ENCODE measurements at regions not wholly inside any gene's neighbourhood (a gene's known extent, or its start where the extent isn't known, plus 50 kb on each side); places are given as distances from the start of the nearest gene placed in this dataset.

DNA sequence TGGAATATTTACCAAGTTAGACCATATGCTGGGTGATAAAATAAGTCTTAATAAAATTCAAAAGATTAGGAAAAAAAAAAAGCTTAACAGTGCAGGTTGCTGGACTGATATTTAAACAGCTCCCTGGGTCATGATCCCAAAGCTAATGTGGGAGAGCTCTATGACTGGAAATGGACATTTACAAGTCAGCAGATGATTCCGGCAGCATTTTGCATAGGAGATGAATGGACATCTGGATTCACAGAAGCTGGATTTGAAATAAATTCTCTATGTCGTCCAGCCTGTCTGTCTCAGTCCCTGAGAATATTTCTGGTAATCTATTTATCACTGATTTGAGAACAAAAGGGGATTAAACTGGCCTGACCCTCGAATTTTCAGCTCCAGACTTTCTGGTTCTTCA is 52.3 kb upstream of the KLHL25 start:
- H3K27me3 ChIP-seq, result no peaks in the 10 kb centered on the region
- H3K4me3 ChIP-seq, result no peak overlapping the region
- no peaks in the 10 kb centered on the region for H3K4me1 ChIP-seq
- no peak overlapping the region for H3K27ac ChIP-seq
- TF ChIP-seq Cebpa-rat (IDR thresholded peaks at IDR 0.05), result no peak
- H3K9ac ChIP-seq, result no peak overlapping the region
- H3K4me2 ChIP-seq, result no peak overlapping the region
- no peaks in the 10 kb centered on the region for H4K20me1 ChIP-seq
- no peaks in the 10 kb centered on the region for H3K36me3 ChIP-seq
- H3K9me3 ChIP-seq, result no peaks in the 10 kb centered on the region

GRCh38 chr15:85849946-85850345 is 55.2 kb upstream of the KLHL25 start:
- Histone ChIP-seq H3K27me3 (no peaks in the 10 kb centered on the region), H4K20me1 (no peaks in the 10 kb centered on the region), H3K4me1 (no peaks in the 10 kb centered on the region), H3K36me3 (no peaks in the 10 kb centered on the region), H3K4me3 (no peak overlapping the region), H3K9ac (no peak overlapping the region), H3K9me3 (no peaks in the 10 kb centered on the region), H3K27ac (no peak overlapping the region), H3K4me2 (no peak overlapping the region)
- no peak for TF ChIP-seq Cebpa-rat (IDR thresholded peaks at IDR 0.05)

- no peak overlapping the region for H3K27ac ChIP-seq
- H3K4me1 ChIP-seq, result no peaks in the 10 kb centered on the region
- no peak overlapping the region for H3K4me3 ChIP-seq
- H3K9ac ChIP-seq, result no peak overlapping the region
- H3K4me2 ChIP-seq, result no peak overlapping the region
- no peaks in the 10 kb centered on the region for H3K36me3 ChIP-seq
- H3K9me3 ChIP-seq, result no peaks in the 10 kb centered on the region
- no peaks in the 10 kb centered on the region for H3K27me3 ChIP-seq
- TF ChIP-seq Cebpa-rat (IDR thresholded peaks at IDR 0.05), result no peak
- no peaks in the 10 kb centered on the region for H4K20me1 ChIP-seq
These were observed 58.2 kb upstream of the KLHL25 start for GRCh38 chr15:85852969-85853368.

DNA sequence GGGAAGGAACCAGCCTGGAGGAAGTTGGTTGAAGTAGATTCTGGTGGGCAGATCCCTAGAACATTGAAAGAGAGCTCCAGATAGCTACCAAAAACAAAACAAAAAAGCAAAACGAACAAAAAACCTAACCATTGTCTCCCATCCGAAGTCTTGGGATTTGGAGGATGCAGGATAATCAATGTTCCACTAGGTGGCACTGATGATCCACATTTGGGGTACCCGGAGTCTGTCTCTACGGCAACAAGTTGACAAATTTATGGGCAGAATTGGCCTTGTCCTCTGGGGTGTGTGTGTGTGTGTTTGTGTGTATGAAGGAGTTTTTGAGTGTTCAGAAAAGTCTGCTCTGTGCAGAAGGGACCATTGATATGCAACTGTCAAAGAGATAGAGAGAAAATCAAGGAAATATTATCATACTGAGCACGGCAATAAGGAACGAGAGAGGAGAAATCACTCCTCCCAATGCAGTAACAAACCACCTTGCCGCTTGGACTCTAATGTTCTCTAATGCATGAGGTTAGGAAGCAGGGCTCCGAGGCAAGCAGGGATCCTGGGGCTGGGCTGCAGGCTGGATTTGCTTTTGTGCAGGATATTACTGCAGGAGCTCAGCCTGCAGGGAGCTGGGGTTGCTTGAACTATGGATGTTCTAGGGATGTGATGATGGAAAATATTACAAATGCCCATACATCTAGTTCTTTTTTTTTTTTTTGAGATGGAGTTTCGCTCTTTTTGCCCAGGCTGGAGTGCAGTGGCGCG is 59.8 kb upstream of the KLHL25 start:
- Histone ChIP-seq H3K4me3 (no peak overlapping the region), H4K20me1 (no peaks in the 10 kb centered on the region), H3K27me3 (no peaks in the 10 kb centered on the region), H3K4me2 (peak overlapping the region; percentile 39), H3K36me3 (no peaks in the 10 kb centered on the region), H3K27ac (no peak overlapping the region), H3K9ac (no peak overlapping the region), H3K9me3 (no peaks in the 10 kb centered on the region), H3K4me1 (peaks cover 4% of the 10 kb centered on the region; the same call in 1 of the 2 replicates)
- no peak for TF ChIP-seq Cebpa-rat (IDR thresholded peaks at IDR 0.05)

DNA sequence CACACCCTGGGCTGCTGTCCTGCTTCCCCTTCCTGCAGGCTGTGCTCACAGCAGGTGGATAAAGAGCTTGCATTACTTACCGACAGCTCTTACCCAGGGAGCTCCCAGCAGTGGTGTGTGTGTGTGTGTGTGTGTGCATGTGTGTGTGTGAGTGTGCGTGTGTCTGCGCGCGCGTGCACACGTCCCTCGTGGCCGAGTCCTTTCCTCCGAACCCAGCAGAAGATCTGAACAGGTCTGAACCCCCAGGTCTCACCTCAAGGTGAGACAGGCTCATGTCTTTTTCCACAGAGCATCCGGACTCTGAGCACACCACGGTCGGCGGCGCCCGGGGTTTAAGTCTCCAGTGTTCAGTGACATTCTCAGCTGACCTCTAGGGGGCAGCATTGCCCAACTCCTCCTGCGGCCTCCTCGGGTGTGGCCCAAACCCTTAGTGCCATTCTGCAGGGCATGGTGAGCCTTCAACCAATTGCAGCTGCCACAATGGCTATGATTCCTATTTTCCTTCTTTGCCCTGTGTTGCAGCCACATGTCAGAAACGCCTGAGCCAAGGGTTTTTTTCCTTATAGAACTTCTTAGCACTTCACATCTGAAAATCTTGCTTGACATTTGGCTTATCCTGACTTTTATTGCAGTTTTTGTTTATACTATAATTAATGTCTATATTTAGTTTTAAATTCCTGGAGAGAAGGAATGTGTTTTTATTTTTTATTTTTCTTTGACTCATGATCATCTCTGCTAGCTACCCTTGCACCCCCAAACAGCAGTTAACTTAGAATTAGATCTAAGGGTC is 64.1 kb upstream of the KLHL25 start:
- Histone ChIP-seq H3K36me3 (no peaks in the 10 kb centered on the region), H3K4me3 (no peak overlapping the region), H3K27me3 (no peaks in the 10 kb centered on the region), H3K9me3 (no peaks in the 10 kb centered on the region), H4K20me1 (no peaks in the 10 kb centered on the region), H3K4me1 (peaks cover 7% of the 10 kb centered on the region; the same call in 1 of the 2 replicates), H3K9ac (no peak overlapping the region), H3K4me2 (peak overlapping the region; percentile 39; the same call in 1 of the 2 replicates), H3K27ac (no peak overlapping the region)
- TF ChIP-seq Cebpa-rat (IDR thresholded peaks at IDR 0.05), result no peak

- Histone ChIP-seq H3K27ac (no peak overlapping the region), H3K27me3 (no peaks in the 10 kb centered on the region), H3K4me1 (peaks cover 7% of the 10 kb centered on the region; the same call in 1 of the 2 replicates), H3K4me3 (no peak overlapping the region), H3K9ac (no peak overlapping the region), H3K4me2 (no peak overlapping the region), H3K9me3 (no peaks in the 10 kb centered on the region), H4K20me1 (no peaks in the 10 kb centered on the region), H3K36me3 (no peaks in the 10 kb centered on the region)
- TF ChIP-seq Cebpa-rat (IDR thresholded peaks at IDR 0.05), result no peak
These were observed 64.9 kb upstream of the KLHL25 start for GRCh38 chr15:85859671-85860070.

DNA sequence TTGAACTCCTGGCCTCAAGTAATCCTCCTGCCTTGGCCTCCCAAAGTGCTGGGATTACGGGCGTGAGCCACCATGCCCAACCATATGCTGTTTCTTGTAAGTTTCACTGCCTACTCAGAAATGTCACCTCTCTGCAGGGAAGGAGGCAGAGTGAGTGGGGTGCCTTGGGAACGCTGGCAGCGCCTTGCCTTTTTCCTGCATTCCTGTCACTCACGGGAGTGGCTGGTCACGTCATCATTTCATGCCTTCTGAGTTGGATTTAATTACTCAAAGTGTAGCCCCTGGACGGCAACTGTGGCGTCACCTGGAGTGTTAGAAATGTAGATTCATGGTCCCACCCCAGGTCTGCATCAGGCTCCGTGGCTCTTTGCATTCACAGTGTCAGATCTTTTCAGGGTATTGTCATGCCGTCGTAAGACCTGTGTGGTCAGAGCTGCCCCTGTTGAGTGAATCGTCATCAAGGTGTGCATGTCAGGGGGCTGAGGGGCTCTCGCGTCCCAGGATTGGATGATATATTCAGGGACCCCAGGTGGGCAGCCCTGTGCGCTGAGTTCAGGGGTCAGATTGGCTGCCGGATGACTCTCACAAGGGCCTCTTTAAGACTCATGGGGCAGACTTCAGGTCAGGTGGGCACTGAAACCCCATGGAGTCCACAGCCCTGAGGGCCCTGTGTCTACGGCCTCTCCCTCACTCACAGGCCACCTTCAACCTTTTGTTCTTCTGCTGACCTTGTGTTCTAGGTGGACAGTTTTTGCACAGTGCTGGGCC is 65.9 kb upstream of the KLHL25 start:
- H3K4me3 ChIP-seq, result no peak overlapping the region
- no peak overlapping the region for H3K9ac ChIP-seq
- H3K27me3 ChIP-seq, result no peaks in the 10 kb centered on the region
- H3K27ac ChIP-seq, result no peak overlapping the region
- H3K36me3 ChIP-seq, result no peaks in the 10 kb centered on the region
- H3K4me2 ChIP-seq, result no peak overlapping the region
- peaks cover 11% of the 10 kb centered on the region for H3K4me1 ChIP-seq
- no peaks in the 10 kb centered on the region for H4K20me1 ChIP-seq
- no peak for TF ChIP-seq Cebpa-rat (IDR thresholded peaks at IDR 0.05)
- no peaks in the 10 kb centered on the region for H3K9me3 ChIP-seq

DNA sequence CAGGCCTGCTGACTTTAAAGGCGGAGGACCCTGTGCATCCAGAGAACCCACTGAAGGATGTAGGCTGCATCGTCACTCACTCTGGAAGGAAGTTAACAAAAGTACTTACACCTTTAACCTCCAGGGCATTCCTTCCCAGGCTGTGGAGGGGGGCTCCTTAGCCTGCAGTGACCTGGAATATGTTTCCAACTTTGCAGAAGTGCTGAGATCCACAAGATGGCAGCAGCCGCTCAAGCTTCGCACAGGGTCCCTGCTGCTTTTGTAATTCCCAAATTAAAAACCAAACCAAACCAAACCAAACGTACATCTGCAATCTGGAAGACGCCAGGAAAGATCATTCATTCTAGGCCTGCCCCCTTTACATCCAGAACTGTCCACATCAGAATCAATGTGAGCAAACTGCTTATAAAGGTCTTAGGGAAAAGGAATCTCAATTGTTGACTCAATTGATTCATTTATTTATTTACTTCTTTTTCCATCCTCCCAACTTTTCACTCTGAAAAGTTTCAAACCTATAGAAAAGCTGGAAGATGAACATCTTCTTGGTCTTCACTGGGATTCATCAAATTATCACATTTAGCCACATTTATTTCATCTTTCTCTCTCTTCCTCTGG is 70.5 kb upstream of the KLHL25 start:
- Histone ChIP-seq H4K20me1 (no peaks in the 10 kb centered on the region), H3K27ac (no peak overlapping the region), H3K9ac (no peak overlapping the region), H3K9me3 (no peaks in the 10 kb centered on the region), H3K36me3 (no peaks in the 10 kb centered on the region), H3K4me1 (peaks cover 5% of the 10 kb centered on the region; the same call in 1 of the 2 replicates), H3K27me3 (no peaks in the 10 kb centered on the region), H3K4me3 (no peak overlapping the region), H3K4me2 (no peak overlapping the region)
- no peak for TF ChIP-seq Cebpa-rat (IDR thresholded peaks at IDR 0.05)

- no peak overlapping the region for H3K4me2 ChIP-seq
- no peaks in the 10 kb centered on the region for H3K9me3 ChIP-seq
- no peak overlapping the region for H3K9ac ChIP-seq
- no peaks in the 10 kb centered on the region for H4K20me1 ChIP-seq
- H3K27me3 ChIP-seq, result no peaks in the 10 kb centered on the region
- H3K4me3 ChIP-seq, result no peak overlapping the region
- H3K36me3 ChIP-seq, result no peaks in the 10 kb centered on the region
- TF ChIP-seq Cebpa-rat (IDR thresholded peaks at IDR 0.05), result no peak
- peaks cover 5% of the 10 kb centered on the region; the same call in 1 of the 2 replicates for H3K4me1 ChIP-seq
- H3K27ac ChIP-seq, result no peak overlapping the region
These were observed 72.5 kb upstream of the KLHL25 start for GRCh38 chr15:85867250-85867649.

Data from BLaER1 (cell line).